B cell (primary cell): ENCODE measurements at regions not wholly inside any gene's neighbourhood (a gene's known extent, or its start where the extent isn't known, plus 50 kb on each side); places are given as distances from the start of the nearest gene placed in this dataset.

Experiments used
- ATAC-seq: fragments of 200-7000 bp; cut with Tn5 transposase; one replicate; pipeline ENCODE4 v1.10.0; 2021; ENCODE audit warnings: low read depth, mild to moderate bottlenecking, moderate number of reproducible peaks, moderate library complexity
- CTCF ChIA-PET: fragments of 350-600 bp; sonication (Branson Sonifier 250); formaldehyde crosslinking; loops from one replicate; lab custom pipeline; 2021; ENCODE audit warnings: antibody characterized with exemption, inconsistent platforms; lab: Charles Lee
- POLR2A ChIA-PET: fragments of 350-600 bp; sonication (Branson Sonifier 250); formaldehyde crosslinking; loops from one replicate; lab custom pipeline; 2021; ENCODE audit warnings: antibody characterized with exemption; lab: Charles Lee
- DNase-seq: peaks from one replicate; pipeline ENCODE4 v3.0.0; 2013
- H2AFZ ChIP-seq: 2 replicates; pipeline ENCODE4 v1.6.1; 2012; ENCODE audit warnings: mild to moderate bottlenecking, low read depth, low read length; ENCODE audit not compliant: insufficient read depth, poor library complexity, severe bottlenecking
- H3K27ac ChIP-seq, 2 donors: 1 replicate in 1 of 2; 2 replicates in 1 of 2; pipeline ENCODE4 v1.5.1; 2012 to 2013; ENCODE audit warnings: low read length in 2 of 2, mild to moderate bottlenecking in 2 of 2, moderate library complexity in 1 of 2
- H3K27me3 ChIP-seq, 4 experiments: fragments of 200-600 bp in 1 of 4; sonication (generic) in 1 of 4; replicated peaks in 1 of 4; 1 replicate in 2 of 4; 2 replicates in 2 of 4; pipeline versions ENCODE4 v1.6.1 to v1.7.0; 2013 to 2016; ENCODE audit warnings: low read length in 3 of 4, mild to moderate bottlenecking in 2 of 4, mixed read lengths in 1 of 4, moderate library complexity in 1 of 4; ENCODE audit not compliant: insufficient read depth in 4 of 4, control insufficient read depth in 3 of 4; ENCODE audit errors: control extremely low read depth in 1 of 4
- H3K36me3 ChIP-seq, 2 experiments: replicated peaks in 1 of 2; 1 replicate in 1 of 2; 2 replicates in 1 of 2; pipeline versions ENCODE4 v1.6.1 to v1.7.1; 2013; ENCODE audit warnings: low read length in 1 of 2; ENCODE audit not compliant: insufficient read depth in 2 of 2, control insufficient read depth in 1 of 2; ENCODE audit errors: control extremely low read depth in 1 of 2, extremely low read depth in 1 of 2
- H3K4me1 ChIP-seq, 2 donors: fragments of 200-600 bp in 1 of 2; sonication (generic) in 1 of 2; 1 replicate in 1 of 2; 2 replicates in 1 of 2; pipeline versions ENCODE4 v1.5.1 to v1.6.1; 2013 to 2017; ENCODE audit warnings: low read length in 2 of 2; ENCODE audit not compliant: control insufficient read depth in 2 of 2, insufficient read depth in 2 of 2
- H3K4me2 ChIP-seq: replicated peaks from 2 replicates; pipeline ENCODE3; 2012; ENCODE audit warnings: mild to moderate bottlenecking, low read depth, low read length; ENCODE audit not compliant: poor library complexity, severe bottlenecking
- H3K4me3 ChIP-seq, 5 experiments: fragments of 200-600 bp in 1 of 5; sonication (generic) in 1 of 5; 1 replicate in 3 of 5; 2 replicates in 2 of 5; pipeline versions ENCODE4 v1.5.1 to v1.7.0; 2011 to 2016; ENCODE audit warnings: low read length in 4 of 5, mild to moderate bottlenecking in 4 of 5, low read depth in 2 of 5, control low read depth in 1 of 5, moderate library complexity in 1 of 5; ENCODE audit not compliant: insufficient read depth in 1 of 5; ENCODE audit errors: control extremely low read depth in 1 of 5, extremely low read depth in 1 of 5
- H3K79me2 ChIP-seq: fragments of 200-600 bp; sonication (generic); one replicate; pipeline ENCODE4 v1.6.0; 2016; ENCODE audit warnings: low read length; ENCODE audit not compliant: control insufficient read depth, insufficient read depth
- H3K9ac ChIP-seq: fragments of 200-600 bp; sonication (generic); 2 replicates; pipeline ENCODE4 v1.6.1; 2017; ENCODE audit warnings: mild to moderate bottlenecking, low read length, moderate library complexity
- H3K9me3 ChIP-seq, 3 donors: one replicate each; pipeline versions ENCODE4 v1.6.1 to v1.7.1; 2013; ENCODE audit warnings: low read length in 2 of 3; ENCODE audit not compliant: control insufficient read depth in 2 of 3, insufficient read depth in 1 of 3; ENCODE audit errors: control extremely low read depth in 1 of 3
- H4K20me1 ChIP-seq: 2 replicates; pipeline ENCODE4 v1.6.0; 2012; ENCODE audit warnings: mild to moderate bottlenecking, low read length; ENCODE audit not compliant: insufficient read depth, control insufficient read depth, poor library complexity, severe bottlenecking
- H3K27ac Mint-ChIP-seq: one replicate; pipeline ENCODE4 v1.8.0; 2021; ENCODE audit warnings: mixed read lengths
- H3K27me3 Mint-ChIP-seq: one replicate; pipeline ENCODE4 v1.8.0; 2021; ENCODE audit warnings: mixed read lengths
- H3K4me1 Mint-ChIP-seq: one replicate; pipeline ENCODE4 v1.8.0; 2021; ENCODE audit warnings: mixed read lengths
- H3K4me3 Mint-ChIP-seq: one replicate; pipeline ENCODE4 v1.8.0; 2021; ENCODE audit warnings: mixed read lengths
- H3K9me3 Mint-ChIP-seq: one replicate; pipeline ENCODE4 v1.8.0; 2022; ENCODE audit warnings: mixed read lengths; ENCODE audit not compliant: insufficient read depth
- EZH2 ChIP-seq: IDR thresholded peaks from 2 replicates; pipeline ENCODE4 v1.6.1; 2012; ENCODE audit warnings: borderline replicate concordance, low read depth, mild to moderate bottlenecking, moderate library complexity, low read length; ENCODE audit not compliant: insufficient read depth, poor library complexity, severe bottlenecking
- WGBS: methylation state at CpG from one replicate; pipeline ENCODE4 v1.1.5; 2013; ENCODE audit warnings: missing lambda C conversion rate; ENCODE audit not compliant: insufficient coverage; 5-methylcytosine and 5-hydroxymethylcytosine counted together
- intact Hi-C: fragments of 100-400 bp; cut with micrococcal nuclease; formaldehyde crosslinking; loops from one replicate; pipeline ENCODE4 v1.10.0; 2022
- TF ChIP-seq, protein P1 (sequence below): fragments of 200-600 bp; IDR thresholded peaks from one replicate; pipeline ENCODE4 v1.8.0; 2022; ENCODE audit warnings: antibody characterized with exemption, mild to moderate bottlenecking

DNA sequence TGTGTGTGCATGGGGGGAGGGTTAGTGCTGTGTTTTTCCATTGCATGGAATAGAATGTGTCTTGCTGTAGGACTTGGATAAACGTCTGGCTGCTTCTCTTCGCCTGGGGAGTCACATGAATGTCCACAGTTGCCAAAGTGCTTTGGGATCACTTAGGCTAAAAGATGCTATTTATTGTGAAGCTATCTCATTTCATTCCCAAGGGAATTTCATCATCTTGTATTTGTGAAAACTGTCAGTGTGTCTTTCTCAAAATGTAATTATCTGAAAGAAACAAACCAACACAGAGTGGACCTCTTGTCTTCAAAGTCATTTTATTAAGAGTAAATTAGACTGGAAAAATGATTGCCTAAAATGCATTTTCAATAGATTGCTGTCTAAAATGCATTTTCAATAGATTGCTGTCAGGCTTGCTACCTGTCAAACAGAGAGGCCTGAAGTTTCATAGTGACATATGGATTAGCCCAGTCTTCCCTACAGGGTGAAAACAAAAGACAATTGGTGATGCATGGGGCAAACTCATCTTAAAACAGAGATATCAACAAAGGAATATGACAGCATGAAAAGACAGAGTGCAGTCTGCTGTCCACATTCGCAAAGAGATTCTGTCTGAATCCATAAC, 117.1 kb upstream of the GOLIM4 start:
- no peak overlapping the region for H3K4me3 Mint-ChIP-seq
- no peak overlapping the region for H3K4me2 ChIP-seq
- no peak for ATAC-seq
- no peaks in the 10 kb centered on the region for H3K27me3 Mint-ChIP-seq
- no peaks in the 10 kb centered on the region for H3K36me3 ChIP-seq
- no peak overlapping the region for H3K4me3 ChIP-seq
- H2AFZ ChIP-seq, result peak overlapping the region; percentile 14
- ChIA-PET CTCF (no interaction called here), POLR2A (no interaction called here)
- H3K9ac ChIP-seq, result no peak overlapping the region
- no peaks in the 10 kb centered on the region for H4K20me1 ChIP-seq
- WGBS, result 90% methylated on average over 2 of the region's 3 CpGs
- no peaks in the 10 kb centered on the region for H3K9me3 Mint-ChIP-seq
- H3K27ac Mint-ChIP-seq, result no peak overlapping the region
- no peaks in the 10 kb centered on the region for H3K9me3 ChIP-seq
- TF ChIP-seq, protein P1, sequence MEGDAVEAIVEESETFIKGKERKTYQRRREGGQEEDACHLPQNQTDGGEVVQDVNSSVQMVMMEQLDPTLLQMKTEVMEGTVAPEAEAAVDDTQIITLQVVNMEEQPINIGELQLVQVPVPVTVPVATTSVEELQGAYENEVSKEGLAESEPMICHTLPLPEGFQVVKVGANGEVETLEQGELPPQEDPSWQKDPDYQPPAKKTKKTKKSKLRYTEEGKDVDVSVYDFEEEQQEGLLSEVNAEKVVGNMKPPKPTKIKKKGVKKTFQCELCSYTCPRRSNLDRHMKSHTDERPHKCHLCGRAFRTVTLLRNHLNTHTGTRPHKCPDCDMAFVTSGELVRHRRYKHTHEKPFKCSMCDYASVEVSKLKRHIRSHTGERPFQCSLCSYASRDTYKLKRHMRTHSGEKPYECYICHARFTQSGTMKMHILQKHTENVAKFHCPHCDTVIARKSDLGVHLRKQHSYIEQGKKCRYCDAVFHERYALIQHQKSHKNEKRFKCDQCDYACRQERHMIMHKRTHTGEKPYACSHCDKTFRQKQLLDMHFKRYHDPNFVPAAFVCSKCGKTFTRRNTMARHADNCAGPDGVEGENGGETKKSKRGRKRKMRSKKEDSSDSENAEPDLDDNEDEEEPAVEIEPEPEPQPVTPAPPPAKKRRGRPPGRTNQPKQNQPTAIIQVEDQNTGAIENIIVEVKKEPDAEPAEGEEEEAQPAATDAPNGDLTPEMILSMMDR, result no peak
- no peak for TF ChIP-seq EZH2
- intact Hi-C loops, result loop anchor here (5.0 kb wide), 1 partner anchor 1530 kb away; no protein-coding TSS in a partner anchor
- no peaks in the 10 kb centered on the region for H3K4me1 ChIP-seq
- no peak overlapping the region for H3K27ac ChIP-seq
- no peaks in the 10 kb centered on the region for H3K27me3 ChIP-seq
- H3K79me2 ChIP-seq, result no peaks in the 10 kb centered on the region
- no peak for DNase-seq
- peaks cover 4% of the 10 kb centered on the region for H3K4me1 Mint-ChIP-seq

DNA sequence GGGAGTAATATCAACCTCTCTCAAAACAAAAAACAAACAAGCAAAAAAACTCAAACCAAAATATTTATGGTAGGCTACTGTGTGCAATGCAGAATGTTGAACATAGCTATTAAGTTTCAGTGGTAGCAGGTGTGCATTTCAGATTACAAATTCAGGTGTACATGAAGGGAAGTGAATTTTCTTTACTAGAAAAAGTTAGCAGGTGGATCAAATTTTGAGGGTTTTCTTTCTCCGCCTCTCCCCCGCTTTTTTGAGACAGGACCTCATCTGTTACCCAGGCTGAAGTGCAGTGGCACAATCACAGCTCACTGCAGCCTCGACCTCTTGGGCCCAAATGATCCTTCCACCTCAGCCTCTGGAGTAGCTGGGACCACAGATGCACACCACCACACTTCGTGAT, 109.7 kb upstream of the GOLIM4 start:
- ChIA-PET POLR2A (no interaction called here), CTCF (interaction anchor here (0.9 kb wide), 1 partner anchor 8 kb away, joined by 3 read pairs; no protein-coding TSS in a partner anchor)
- H3K27me3 ChIP-seq, result no peaks in the 10 kb centered on the region
- H3K9me3 Mint-ChIP-seq, result no peaks in the 10 kb centered on the region
- no peak overlapping the region for H3K9ac ChIP-seq
- WGBS, result 100% methylated on average over 1 of the region's 4 CpGs
- H3K27ac ChIP-seq, result no peak overlapping the region
- no peak for ATAC-seq
- DNase-seq, result no peak
- no peak overlapping the region for H3K27ac Mint-ChIP-seq
- no peak overlapping the region for H3K4me3 Mint-ChIP-seq
- no peaks in the 10 kb centered on the region for H3K79me2 ChIP-seq
- TF ChIP-seq, protein P1, result no peak
- TF ChIP-seq EZH2, result no peak
- peaks cover 8% of the 10 kb centered on the region for H3K27me3 Mint-ChIP-seq
- H3K4me1 Mint-ChIP-seq, result no peaks in the 10 kb centered on the region
- H4K20me1 ChIP-seq, result no peaks in the 10 kb centered on the region
- H3K9me3 ChIP-seq, result no peaks in the 10 kb centered on the region
- H3K4me2 ChIP-seq, result no peak overlapping the region
- H3K36me3 ChIP-seq, result no peaks in the 10 kb centered on the region
- H3K4me1 ChIP-seq, result no peaks in the 10 kb centered on the region
- H3K4me3 ChIP-seq, result no peak overlapping the region
- no peak overlapping the region for H2AFZ ChIP-seq
- intact Hi-C loops, result no loop called here
